ENCODE measurements at regions not wholly inside any gene's neighbourhood (a gene's known extent, or its start where the extent isn't known, plus 50 kb on each side); places are given as distances from the start of the nearest gene placed in this dataset.
"Not testable (repeated sequence)": the region's sequence is repeated elsewhere in the genome, so short reads cannot be mapped to it uniquely, and the experiment has no call there.

- peaks cover 0 to 3% of the 10 kb centered on the region in 2 donors for H3K4me1 ChIP-seq
- H3K27me3 ChIP-seq: peaks cover 0 to 4% (median 0%) of the 10 kb centered on the region in 3 donors
- H3K4me3 ChIP-seq: peak overlapping the region in 1 of 4 donors; percentile 0
- H3K36me3 ChIP-seq: no peaks in the 10 kb centered on the region
- H3K9me3 ChIP-seq: peaks cover 0 to 7% (median 0%) of the 10 kb centered on the region in 3 donors
- intact Hi-C loops (cut with DNase I; ENCODE audit: low total_unique reads) (no loop called here), in situ Hi-C loops (cut with MboI; ENCODE audit: low sequenced_read_pairs in 4 of 4) (loop anchor here in 2 of 4 donors (25.0 kb wide), 2 partner anchors 226 to 851 kb away; no protein-coding TSS in a partner anchor)
- ATAC-seq: no peak
- DNase-seq: no peak
- no peak overlapping the region for H3K27ac ChIP-seq
- TF ChIP-seq, protein P1, sequence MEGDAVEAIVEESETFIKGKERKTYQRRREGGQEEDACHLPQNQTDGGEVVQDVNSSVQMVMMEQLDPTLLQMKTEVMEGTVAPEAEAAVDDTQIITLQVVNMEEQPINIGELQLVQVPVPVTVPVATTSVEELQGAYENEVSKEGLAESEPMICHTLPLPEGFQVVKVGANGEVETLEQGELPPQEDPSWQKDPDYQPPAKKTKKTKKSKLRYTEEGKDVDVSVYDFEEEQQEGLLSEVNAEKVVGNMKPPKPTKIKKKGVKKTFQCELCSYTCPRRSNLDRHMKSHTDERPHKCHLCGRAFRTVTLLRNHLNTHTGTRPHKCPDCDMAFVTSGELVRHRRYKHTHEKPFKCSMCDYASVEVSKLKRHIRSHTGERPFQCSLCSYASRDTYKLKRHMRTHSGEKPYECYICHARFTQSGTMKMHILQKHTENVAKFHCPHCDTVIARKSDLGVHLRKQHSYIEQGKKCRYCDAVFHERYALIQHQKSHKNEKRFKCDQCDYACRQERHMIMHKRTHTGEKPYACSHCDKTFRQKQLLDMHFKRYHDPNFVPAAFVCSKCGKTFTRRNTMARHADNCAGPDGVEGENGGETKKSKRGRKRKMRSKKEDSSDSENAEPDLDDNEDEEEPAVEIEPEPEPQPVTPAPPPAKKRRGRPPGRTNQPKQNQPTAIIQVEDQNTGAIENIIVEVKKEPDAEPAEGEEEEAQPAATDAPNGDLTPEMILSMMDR (IDR thresholded peaks at IDR 0.05 in 4 of 5, conservative IDR thresholded peaks at IDR 0.05 in 1 of 5): no peak
- no peak for TF ChIP-seq POLR2A (IDR thresholded peaks at IDR 0.05)
These were observed 89.4 kb upstream of the BMAL1 start for GRCh38 chr11:13188179-13188578.

GRCh38 chr11:13189561-13190426, 87.8 kb upstream of the BMAL1 start:
- H3K9me3 ChIP-seq: peaks cover 0 to 7% (median 0%) of the 10 kb centered on the region in 3 donors
- ATAC-seq: no peak
- no peak overlapping the region for H3K27ac ChIP-seq
- peaks cover 0 to 4% (median 0%) of the 10 kb centered on the region in 3 donors for H3K27me3 ChIP-seq
- H3K36me3 ChIP-seq: no peaks in the 10 kb centered on the region
- TF ChIP-seq, protein P1 (IDR thresholded peaks at IDR 0.05 in 4 of 5, conservative IDR thresholded peaks at IDR 0.05 in 1 of 5): no peak
- no peak for TF ChIP-seq POLR2A (IDR thresholded peaks at IDR 0.05)
- in situ Hi-C loops (cut with MboI; ENCODE audit: low sequenced_read_pairs in 4 of 4) (loop anchor here in 2 of 4 donors (25.0 kb wide), 2 partner anchors 227 to 852 kb away; no protein-coding TSS in a partner anchor), intact Hi-C loops (cut with DNase I; ENCODE audit: low total_unique reads) (no loop called here)
- no peak for DNase-seq
- H3K4me1 ChIP-seq: no peaks in the 10 kb centered on the region
- H3K4me3 ChIP-seq: no peak overlapping the region

DNA sequence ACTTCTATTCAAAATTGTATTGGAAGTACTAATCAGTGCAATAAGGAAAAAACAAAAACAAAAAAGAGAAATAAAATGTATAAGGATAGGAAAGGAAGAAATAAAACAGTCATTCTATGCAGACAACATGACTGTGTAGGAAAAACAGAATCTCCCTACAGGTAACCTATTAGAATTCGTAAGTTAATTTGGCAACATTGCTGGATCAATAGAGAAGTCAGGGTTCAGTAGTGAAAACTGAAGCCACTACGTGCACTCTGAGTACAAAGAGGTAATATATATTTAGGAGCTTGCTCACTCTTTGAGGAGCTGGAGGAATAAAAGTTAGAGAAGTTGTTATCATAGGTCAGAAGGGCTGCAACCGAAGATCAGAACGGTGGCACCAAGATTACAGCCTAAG, 84.0 kb upstream of the BMAL1 start:
- no peak for DNase-seq

DNA sequence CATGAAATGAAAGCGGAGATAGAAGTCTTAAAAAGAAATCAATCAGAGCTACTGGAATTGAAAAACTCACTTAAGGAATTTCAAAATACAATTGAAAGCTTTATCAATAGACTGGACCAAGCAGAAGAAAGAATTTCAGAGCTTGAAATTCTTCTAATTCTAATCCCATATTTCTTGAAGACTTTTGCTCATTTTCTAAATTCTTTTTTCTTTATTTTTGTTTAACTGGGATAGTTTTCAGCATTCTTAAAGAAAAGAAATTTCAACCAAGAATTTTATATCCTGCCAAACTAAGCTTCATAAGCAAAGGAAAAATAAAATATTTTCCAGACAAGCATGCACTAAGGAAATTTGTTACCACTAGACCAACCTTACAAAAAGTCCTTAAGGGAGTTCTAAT, 80.2 kb upstream of the BMAL1 start:
- H3K27ac ChIP-seq; H3K9me3 ChIP-seq; DNase-seq; intact Hi-C loops (cut with DNase I; ENCODE audit: low total_unique reads); H3K27me3 ChIP-seq; H3K4me3 ChIP-seq; H3K36me3 ChIP-seq; H3K4me1 ChIP-seq; ATAC-seq: not testable (repeated sequence)
- in situ Hi-C loops (cut with MboI; ENCODE audit: low sequenced_read_pairs in 4 of 4): loop anchor here in 2 of 4 donors (25.0 kb wide), 2 partner anchors 235 to 860 kb away; no protein-coding TSS in a partner anchor

More for the DNA sequence above, 84.0 kb upstream of the BMAL1 start:
- no peak overlapping the region for H3K4me3 ChIP-seq
- ATAC-seq: no peak
- H3K27ac ChIP-seq: no peak overlapping the region
- H3K27me3 ChIP-seq: peaks cover 0 to 8% (median 0%) of the 10 kb centered on the region in 3 donors
- in situ Hi-C loops (cut with MboI; ENCODE audit: low sequenced_read_pairs in 4 of 4): loop anchor here in 2 of 4 donors (25.0 kb wide), 2 partner anchors 231 to 856 kb away; no protein-coding TSS in a partner anchor
- no peak for TF ChIP-seq POLR2A (IDR thresholded peaks at IDR 0.05)
- TF ChIP-seq, protein P1 (IDR thresholded peaks at IDR 0.05 in 4 of 5, conservative IDR thresholded peaks at IDR 0.05 in 1 of 5): no peak
- H3K36me3 ChIP-seq: no peaks in the 10 kb centered on the region
- H3K4me1 ChIP-seq: no peaks in the 10 kb centered on the region
- intact Hi-C loops (cut with DNase I; ENCODE audit: low total_unique reads): no loop called here
- peaks cover 0 to 3% (median 0%) of the 10 kb centered on the region in 3 donors for H3K9me3 ChIP-seq

DNA sequence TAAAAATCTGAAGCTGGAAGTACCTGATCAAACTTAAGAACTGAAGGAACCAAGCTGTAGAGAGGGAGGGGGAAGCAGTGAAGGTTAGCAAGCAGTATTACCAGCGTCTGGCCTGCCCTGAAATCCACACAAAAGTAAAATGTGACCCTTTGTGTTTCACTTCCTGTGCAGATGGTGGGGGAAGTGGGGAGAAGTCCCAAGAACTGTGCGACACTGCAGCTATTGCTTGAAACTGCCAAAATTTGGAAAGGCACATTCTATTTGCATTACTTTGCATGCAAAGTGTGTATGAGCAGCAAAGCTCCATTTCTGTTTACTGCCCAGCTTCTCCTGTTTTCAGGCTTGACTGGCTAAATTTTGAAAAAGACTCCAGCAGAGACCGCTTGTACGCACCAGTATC, 72.1 kb upstream of the BMAL1 start:
- H3K36me3 ChIP-seq: no peaks in the 10 kb centered on the region
- H3K27me3 ChIP-seq: no peaks in the 10 kb centered on the region
- intact Hi-C loops (cut with DNase I; ENCODE audit: low total_unique reads) (no loop called here), in situ Hi-C loops (cut with MboI; ENCODE audit: low sequenced_read_pairs in 4 of 4) (loop anchor here in 1 of 4 donors (5.0 kb wide), 1 partner anchor 137 kb away; no protein-coding TSS in a partner anchor)
- no peak for TF ChIP-seq POLR2A (IDR thresholded peaks at IDR 0.05)
- TF ChIP-seq, protein P1 (IDR thresholded peaks at IDR 0.05 in 4 of 5, conservative IDR thresholded peaks at IDR 0.05 in 1 of 5): no peak
- no peak overlapping the region for H3K27ac ChIP-seq
- DNase-seq: no peak
- no peak for ATAC-seq
- H3K9me3 ChIP-seq: no peaks in the 10 kb centered on the region
- no peaks in the 10 kb centered on the region for H3K4me1 ChIP-seq
- no peak overlapping the region for H3K4me3 ChIP-seq
